OCI-LY7 (cell line): ENCODE measurements at regions not wholly inside any gene's neighbourhood (a gene's known extent, or its start where the extent isn't known, plus 50 kb on each side); places are given as distances from the start of the nearest gene placed in this dataset.

ENCODE experiments used
- BruUV-seq: library from RNA; stranded (reverse); fragments of 400-500 nt; replicated peaks from 2 replicates; lab custom pipeline; 2021; lab: Mats Ljungman, UMichigan
- CTCF ChIA-PET: fragments of 300-600 bp; sonication (Branson Sonifier 250); formaldehyde crosslinking; loops from one replicate; lab custom pipeline; 2022; ENCODE audit warnings: antibody characterized with exemption; ENCODE audit not compliant: unreplicated experiment; lab: Charles Lee
- POLR2A ChIA-PET: fragments of 300-600 bp; sonication (Branson Sonifier 250); formaldehyde crosslinking; loops from one replicate; lab custom pipeline; 2022; ENCODE audit warnings: antibody characterized with exemption; lab: Charles Lee
- DNase-seq: peaks from one replicate; pipeline ENCODE4 v3.0.0-alpha.2; 2015; ENCODE audit warnings: low spot score
- H2AFZ ChIP-seq: fragments of 200-600 bp; sonication (generic), shearing (Covaris generic); 2 replicates; pipeline ENCODE4 v1.6.1; 2014; ENCODE audit warnings: mild to moderate bottlenecking, antibody characterized with exemption, low read length, moderate library complexity
- H3K27ac ChIP-seq: fragments of 200-600 bp; sonication (generic); 2 replicates; pipeline ENCODE4 v1.5.1; 2014; ENCODE audit warnings: mixed run types, low read depth, mild to moderate bottlenecking, moderate library complexity, low read length, inconsistent platforms; ENCODE audit not compliant: poor library complexity, severe bottlenecking
- H3K36me3 ChIP-seq: fragments of 200-600 bp; sonication (generic); 2 replicates; pipeline ENCODE4 v1.6.1; 2014; ENCODE audit warnings: mild to moderate bottlenecking, antibody characterized with exemption, low read length, moderate library complexity, mixed read lengths; ENCODE audit not compliant: insufficient read depth
- H3K4me1 ChIP-seq: fragments of 200-600 bp; sonication (generic); 2 replicates; pipeline ENCODE4 v1.5.1; 2014; ENCODE audit warnings: mild to moderate bottlenecking, low read length; ENCODE audit not compliant: insufficient read depth, poor library complexity, severe bottlenecking
- H3K4me2 ChIP-seq: fragments of 200-600 bp; sonication (generic); 2 replicates; pipeline ENCODE4 v1.6.1; 2014; ENCODE audit warnings: mild to moderate bottlenecking, low read length
- H3K4me3 ChIP-seq: fragments of 200-600 bp; sonication (generic); 2 replicates; pipeline ENCODE4 v1.5.1; 2014; ENCODE audit warnings: mild to moderate bottlenecking, low read depth, low read length; ENCODE audit not compliant: poor library complexity, severe bottlenecking
- H3K79me2 ChIP-seq: fragments of 200-600 bp; sonication (generic); 2 replicates; pipeline ENCODE4 v1.6.1; 2016; ENCODE audit warnings: low read depth, mild to moderate bottlenecking, low read length, moderate library complexity, mixed read lengths; ENCODE audit not compliant: insufficient read depth
- H3K9me2 ChIP-seq: fragments of 200-600 bp; sonication (generic); 2 replicates; pipeline ENCODE4 v1.6.1; 2016; ENCODE audit warnings: mild to moderate bottlenecking, low read length, mixed read lengths; ENCODE audit not compliant: insufficient read depth
- H3K9me3 ChIP-seq: fragments of 200-600 bp; sonication (generic); 2 replicates; pipeline ENCODE4 v1.6.1; 2014; ENCODE audit warnings: mild to moderate bottlenecking, mixed run types, low read length, mixed read lengths
- H4K20me1 ChIP-seq: fragments of 200-600 bp; sonication (generic); 2 replicates; pipeline ENCODE4 v1.6.1; 2014; ENCODE audit warnings: mild to moderate bottlenecking, antibody characterized with exemption, low read length, moderate library complexity, mixed read lengths; ENCODE audit not compliant: insufficient read depth
- CTCF ChIP-seq: fragments of 200-600 bp; sonication (generic); conservative IDR thresholded peaks from 2 replicates; pipeline ENCODE4 v1.5.1; 2014; ENCODE audit warnings: mild to moderate bottlenecking, antibody characterized with exemption, low read length, moderate library complexity, mixed read lengths
- EZH2phosphoT487 ChIP-seq: fragments of 200-600 bp; sonication (generic); IDR thresholded peaks from 2 replicates; pipeline ENCODE4 v1.6.1; 2018; ENCODE audit warnings: low read depth, borderline replicate concordance, mild to moderate bottlenecking, mixed run types, antibody characterized with exemption, low read length, moderate library complexity, mixed read lengths
- intact Hi-C: fragments of 100-400 bp; cut with micrococcal nuclease; formaldehyde crosslinking; loops from one replicate; pipeline ENCODE4 v1.10.0; 2022; ENCODE audit not compliant: unreplicated experiment

- CTCF ChIA-PET, result no interaction called here
- POLR2A ChIA-PET, result no interaction called here
- no peak for TF ChIP-seq CTCF
- no peak for TF ChIP-seq EZH2phosphoT487
- no peaks in the 10 kb centered on the region for H4K20me1 ChIP-seq
- H3K9me3 ChIP-seq, result no peaks in the 10 kb centered on the region
- BruUV-seq, result no TSS peak
- H3K4me1 ChIP-seq, result no peaks in the 10 kb centered on the region
- no peaks in the 10 kb centered on the region for H3K36me3 ChIP-seq
- intact Hi-C loops, result no loop called here
- no peak for DNase-seq
- H3K4me2 ChIP-seq, result no peak overlapping the region
- H2AFZ ChIP-seq, result no peak overlapping the region
- H3K27ac ChIP-seq, result no peak overlapping the region
- no peaks in the 10 kb centered on the region for H3K9me2 ChIP-seq
- no peaks in the 10 kb centered on the region for H3K79me2 ChIP-seq
- H3K4me3 ChIP-seq, result no peak overlapping the region
Measured at GRCh38 chr6:1020837-1021236, 291.1 kb upstream of the FOXQ1 start.

- Histone ChIP-seq H3K9me3 (no peaks in the 10 kb centered on the region), H3K36me3 (no peaks in the 10 kb centered on the region), H3K9me2 (no peaks in the 10 kb centered on the region), H3K4me2 (no peak overlapping the region), H3K27ac (no peak overlapping the region), H4K20me1 (no peaks in the 10 kb centered on the region), H3K79me2 (no peaks in the 10 kb centered on the region), H3K4me1 (no peaks in the 10 kb centered on the region), H2AFZ (no peak overlapping the region), H3K4me3 (no peak overlapping the region)
- no peak for DNase-seq
- BruUV-seq, result no TSS peak
- ChIA-PET POLR2A (no interaction called here), CTCF (no interaction called here)
- intact Hi-C loops, result no loop called here
- TF ChIP-seq EZH2phosphoT487 (no peak), CTCF (no peak)
Measured at GRCh38 chr6:1020133-1020532, 291.8 kb upstream of the FOXQ1 start.

DNA sequence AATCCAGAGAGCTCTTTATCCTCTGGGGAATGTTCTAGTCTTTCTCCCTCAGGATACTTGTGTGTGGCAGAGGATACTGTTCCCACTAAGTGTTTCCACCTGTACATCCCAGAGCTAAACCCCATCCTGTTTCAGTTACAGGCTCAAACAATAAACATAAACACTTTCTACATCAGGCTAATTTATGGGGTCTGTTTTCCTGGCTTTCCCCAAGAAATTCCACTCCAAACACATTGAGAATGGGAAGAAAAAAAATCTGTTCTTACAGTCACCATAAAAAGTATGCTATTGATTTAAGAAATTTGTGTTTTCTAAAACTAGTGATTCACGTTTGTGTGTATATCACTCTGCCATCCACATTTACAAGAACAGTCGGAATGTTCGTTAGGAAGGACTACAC, 293.9 kb upstream of the FOXQ1 start:
- Histone ChIP-seq H2AFZ (no peak overlapping the region), H3K4me2 (no peak overlapping the region), H3K4me3 (no peak overlapping the region), H4K20me1 (no peaks in the 10 kb centered on the region), H3K27ac (no peak overlapping the region), H3K9me2 (no peaks in the 10 kb centered on the region), H3K36me3 (no peaks in the 10 kb centered on the region), H3K4me1 (no peaks in the 10 kb centered on the region), H3K79me2 (no peaks in the 10 kb centered on the region), H3K9me3 (no peaks in the 10 kb centered on the region)
- BruUV-seq, result no TSS peak
- DNase-seq, result no peak
- ChIA-PET CTCF (no interaction called here), POLR2A (no interaction called here)
- TF ChIP-seq CTCF (no peak), EZH2phosphoT487 (no peak)
- intact Hi-C loops, result no loop called here
